SU-DHL-6 (cell line): ENCODE measurements at regions not wholly inside any gene's neighbourhood (a gene's known extent, or its start where the extent isn't known, plus 50 kb on each side); places are given as distances from the start of the nearest gene placed in this dataset.

Source experiments
- EZH2phosphoT487 ChIP-seq: fragments of 200-600 bp; sonication (generic), shearing (Covaris generic); conservative IDR thresholded peaks from 2 replicates; pipeline ENCODE4 v1.6.1; 2018; ENCODE audit warnings: mild to moderate bottlenecking, antibody characterized with exemption, low read length, moderate library complexity, mixed read lengths
- TF ChIP-seq, protein P1 (sequence below): fragments of 200-600 bp; sonication (generic); IDR thresholded peaks from one replicate; pipeline ENCODE4 v1.5.1; 2017; ENCODE audit warnings: antibody characterized with exemption, mild to moderate bottlenecking, low read length, moderate library complexity; ENCODE audit not compliant: insufficient read depth, poor library complexity, severe bottlenecking

DNA sequence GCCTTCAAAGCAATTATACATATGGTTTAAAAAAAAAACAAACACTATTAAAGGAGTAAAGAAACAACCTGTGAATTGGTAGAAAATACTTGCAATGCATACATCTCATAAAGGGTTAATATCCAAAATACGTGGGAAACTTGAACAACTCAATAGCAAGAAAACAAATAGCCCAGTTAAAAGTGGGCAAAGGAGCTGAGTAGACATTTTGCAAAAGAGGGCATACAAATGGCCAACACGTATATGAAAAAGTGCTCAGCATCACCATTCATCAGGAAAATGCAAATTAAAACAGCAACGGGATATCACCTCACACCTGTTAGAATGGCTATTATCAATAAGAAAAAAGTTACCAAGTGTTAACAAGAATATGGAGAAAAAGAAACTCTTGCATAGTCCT is 298.3 kb upstream of the RBMS1 start:
- TF ChIP-seq, protein P1, sequence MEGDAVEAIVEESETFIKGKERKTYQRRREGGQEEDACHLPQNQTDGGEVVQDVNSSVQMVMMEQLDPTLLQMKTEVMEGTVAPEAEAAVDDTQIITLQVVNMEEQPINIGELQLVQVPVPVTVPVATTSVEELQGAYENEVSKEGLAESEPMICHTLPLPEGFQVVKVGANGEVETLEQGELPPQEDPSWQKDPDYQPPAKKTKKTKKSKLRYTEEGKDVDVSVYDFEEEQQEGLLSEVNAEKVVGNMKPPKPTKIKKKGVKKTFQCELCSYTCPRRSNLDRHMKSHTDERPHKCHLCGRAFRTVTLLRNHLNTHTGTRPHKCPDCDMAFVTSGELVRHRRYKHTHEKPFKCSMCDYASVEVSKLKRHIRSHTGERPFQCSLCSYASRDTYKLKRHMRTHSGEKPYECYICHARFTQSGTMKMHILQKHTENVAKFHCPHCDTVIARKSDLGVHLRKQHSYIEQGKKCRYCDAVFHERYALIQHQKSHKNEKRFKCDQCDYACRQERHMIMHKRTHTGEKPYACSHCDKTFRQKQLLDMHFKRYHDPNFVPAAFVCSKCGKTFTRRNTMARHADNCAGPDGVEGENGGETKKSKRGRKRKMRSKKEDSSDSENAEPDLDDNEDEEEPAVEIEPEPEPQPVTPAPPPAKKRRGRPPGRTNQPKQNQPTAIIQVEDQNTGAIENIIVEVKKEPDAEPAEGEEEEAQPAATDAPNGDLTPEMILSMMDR, result no peak
- TF ChIP-seq EZH2phosphoT487, result no peak
